ENCODE measurements at regions not wholly inside any gene's neighbourhood (a gene's known extent, or its start where the extent isn't known, plus 50 kb on each side); places are given as distances from the start of the nearest gene placed in this dataset.

- H3K4me3 Mint-ChIP-seq, result no peak overlapping the region
- H3K36me3 Mint-ChIP-seq (ENCODE audit: low read depth), result peaks cover 60% of the 10 kb centered on the region
- ChIA-PET CTCF (interaction anchor here (0.6 kb wide), 1 partner anchor 137 kb away, joined by 4 read pairs; no protein-coding TSS in a partner anchor), POLR2A (interaction anchor here (1.2 to 1.9 kb wide), 2 partner anchors 12 to 41 kb away, joined by 3 to 7 read pairs; no protein-coding TSS in a partner anchor)
- DNase-seq, result no peak
- peaks cover 39% of the 10 kb centered on the region for H3K9me3 Mint-ChIP-seq
- H3K4me1 Mint-ChIP-seq, result peaks cover 83% of the 10 kb centered on the region
- no peaks in the 10 kb centered on the region for H3K27me3 Mint-ChIP-seq
- H3K27ac Mint-ChIP-seq, result peak overlapping the region; percentile 84
These were observed 223.2 kb downstream of the KTN1 start for GRCh38 chr14:55802986-55803872.

GRCh38 chr14:55803873-55804553 lies 224.0 kb downstream of the KTN1 start:
- ChIA-PET POLR2A (interaction anchor here (1.9 kb wide), 1 partner anchor 42 kb away, joined by 7 read pairs; no protein-coding TSS in a partner anchor), CTCF (interaction anchor here (0.6 kb wide), 1 partner anchor 138 kb away, joined by 4 read pairs; no protein-coding TSS in a partner anchor)
- H3K36me3 Mint-ChIP-seq (ENCODE audit: low read depth), result peaks cover 66% of the 10 kb centered on the region
- H3K4me1 Mint-ChIP-seq, result peaks cover 89% of the 10 kb centered on the region
- peak overlapping the region; percentile 84 for H3K27ac Mint-ChIP-seq
- no peak overlapping the region for H3K4me3 Mint-ChIP-seq
- no peak for DNase-seq
- H3K27me3 Mint-ChIP-seq, result no peaks in the 10 kb centered on the region
- H3K9me3 Mint-ChIP-seq, result peaks cover 40% of the 10 kb centered on the region

DNA sequence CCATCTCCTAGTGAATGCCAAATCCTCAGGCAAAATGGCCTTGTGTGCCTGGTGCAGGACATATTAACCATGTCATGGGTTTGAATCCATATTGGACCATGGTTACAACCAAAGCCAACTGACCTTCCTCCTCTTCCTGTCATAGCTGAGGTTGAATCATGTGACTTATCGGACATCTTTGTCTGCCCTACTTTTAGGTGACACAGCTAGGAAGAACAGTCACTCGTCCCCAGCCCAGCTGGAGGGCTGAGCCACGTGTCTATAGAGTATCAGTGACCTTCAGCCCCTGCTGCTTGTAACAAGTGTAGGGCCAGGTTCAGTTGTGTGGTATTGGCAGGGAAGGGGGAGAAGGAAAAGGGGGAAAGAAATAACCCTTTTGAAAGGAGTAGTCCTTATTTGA lies 225.2 kb downstream of the KTN1 start:
- ChIA-PET POLR2A (interaction anchor here (1.5 kb wide), 1 partner anchor 11 kb away, joined by 3 read pairs; no protein-coding TSS in a partner anchor), CTCF (no interaction called here)
- peak overlapping the region; percentile 68 for H3K27ac Mint-ChIP-seq
- DNase-seq, result no peak
- peaks cover 39% of the 10 kb centered on the region for H3K9me3 Mint-ChIP-seq
- peaks cover 1% of the 10 kb centered on the region for H3K27me3 Mint-ChIP-seq
- H3K4me3 Mint-ChIP-seq, result no peak overlapping the region
- H3K4me1 Mint-ChIP-seq, result peaks cover 92% of the 10 kb centered on the region
- H3K36me3 Mint-ChIP-seq (ENCODE audit: low read depth), result peaks cover 66% of the 10 kb centered on the region

GRCh38 chr14:55807053-55807880 lies 227.3 kb downstream of the KTN1 start:
- Mint-ChIP-seq H3K4me3 (peak overlapping the region; percentile 35), H3K4me1 (peaks cover 73% of the 10 kb centered on the region), H3K36me3 (ENCODE audit: low read depth) (peaks cover 71% of the 10 kb centered on the region), H3K27me3 (peaks cover 7% of the 10 kb centered on the region), H3K9me3 (peaks cover 40% of the 10 kb centered on the region), H3K27ac (peak overlapping the region; percentile 96)
- DNase-seq, result peak; percentile 85
- CTCF ChIA-PET, result interaction anchor here (0.9 to 2.3 kb wide), 2 partner anchors 76 to 226 kb away, joined by 3 to 7 read pairs; no protein-coding TSS in a partner anchor
- POLR2A ChIA-PET, result interaction anchor here (0.5 to 1.6 kb wide), 6 partner anchors 14 to 779 kb away, joined by 3 to 10 read pairs (median 3); partner anchors contain the start of gene PELI2

GRCh38 chr14:55807881-55808379 lies 227.9 kb downstream of the KTN1 start:
- Mint-ChIP-seq H3K36me3 (ENCODE audit: low read depth) (peaks cover 71% of the 10 kb centered on the region), H3K4me3 (peak overlapping the region; percentile 35), H3K9me3 (peaks cover 40% of the 10 kb centered on the region), H3K4me1 (peaks cover 67% of the 10 kb centered on the region), H3K27me3 (peaks cover 11% of the 10 kb centered on the region), H3K27ac (peak overlapping the region; percentile 96)
- ChIA-PET CTCF (interaction anchor here (2.3 kb wide), 1 partner anchor 76 kb away, joined by 7 read pairs; no protein-coding TSS in a partner anchor), POLR2A (interaction anchor here (0.8 to 1.6 kb wide), 4 partner anchors 15 to 310 kb away, joined by 3 to 10 read pairs (median 3); partner anchors contain the start of gene PELI2)
- DNase-seq, result no peak

- ChIA-PET CTCF (no interaction called here), POLR2A (no interaction called here)
- no peak overlapping the region for H3K4me3 Mint-ChIP-seq
- H3K4me1 Mint-ChIP-seq, result peaks cover 29% of the 10 kb centered on the region
- peaks cover 33% of the 10 kb centered on the region for H3K9me3 Mint-ChIP-seq
- H3K27me3 Mint-ChIP-seq, result peaks cover 13% of the 10 kb centered on the region
- peaks cover 52% of the 10 kb centered on the region for H3K36me3 Mint-ChIP-seq (ENCODE audit: low read depth)
- H3K27ac Mint-ChIP-seq, result no peak overlapping the region
- DNase-seq, result no peak
These were observed 233.6 kb downstream of the KTN1 start for GRCh38 chr14:55813630-55814029.

- Mint-ChIP-seq H3K27me3 (peaks cover 13% of the 10 kb centered on the region), H3K4me3 (no peak overlapping the region), H3K9me3 (peaks cover 33% of the 10 kb centered on the region), H3K36me3 (ENCODE audit: low read depth) (peaks cover 50% of the 10 kb centered on the region), H3K4me1 (peaks cover 26% of the 10 kb centered on the region), H3K27ac (peak overlapping the region; percentile 2)
- DNase-seq, result no peak
- CTCF ChIA-PET, result no interaction called here
- POLR2A ChIA-PET, result no interaction called here
These were observed 234.1 kb downstream of the KTN1 start for GRCh38 chr14:55814064-55814463.

DNA sequence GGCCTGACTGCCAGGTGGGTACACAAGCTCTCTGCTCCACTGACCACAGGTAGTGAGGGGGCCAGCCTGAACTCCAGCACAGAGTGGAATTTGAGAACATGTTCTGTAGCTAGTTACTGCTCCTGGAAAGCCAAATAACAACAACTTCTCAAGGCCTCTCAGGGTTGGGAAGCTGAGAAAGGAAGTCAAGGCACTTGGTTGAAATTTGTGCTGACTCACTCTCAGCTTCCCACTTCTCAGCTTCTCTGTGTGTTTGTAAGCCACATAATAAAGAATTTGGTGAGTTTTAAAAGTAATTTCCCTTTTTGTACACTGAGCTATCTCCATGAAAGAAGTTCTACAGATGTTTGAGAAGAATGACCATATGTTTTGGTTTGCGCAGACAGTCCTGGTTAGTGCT lies 234.9 kb downstream of the KTN1 start:
- Mint-ChIP-seq H3K27me3 (peaks cover 13% of the 10 kb centered on the region), H3K9me3 (peaks cover 30% of the 10 kb centered on the region), H3K4me3 (no peak overlapping the region), H3K36me3 (ENCODE audit: low read depth) (peaks cover 47% of the 10 kb centered on the region), H3K27ac (no peak overlapping the region), H3K4me1 (peaks cover 20% of the 10 kb centered on the region)
- DNase-seq, result no peak
- POLR2A ChIA-PET, result interaction anchor here (1.7 kb wide), 1 partner anchor 12 kb away, joined by 3 read pairs; no protein-coding TSS in a partner anchor
- CTCF ChIA-PET, result interaction anchor here (1.0 kb wide), 1 partner anchor 19 kb away, joined by 4 read pairs; no protein-coding TSS in a partner anchor

DNA sequence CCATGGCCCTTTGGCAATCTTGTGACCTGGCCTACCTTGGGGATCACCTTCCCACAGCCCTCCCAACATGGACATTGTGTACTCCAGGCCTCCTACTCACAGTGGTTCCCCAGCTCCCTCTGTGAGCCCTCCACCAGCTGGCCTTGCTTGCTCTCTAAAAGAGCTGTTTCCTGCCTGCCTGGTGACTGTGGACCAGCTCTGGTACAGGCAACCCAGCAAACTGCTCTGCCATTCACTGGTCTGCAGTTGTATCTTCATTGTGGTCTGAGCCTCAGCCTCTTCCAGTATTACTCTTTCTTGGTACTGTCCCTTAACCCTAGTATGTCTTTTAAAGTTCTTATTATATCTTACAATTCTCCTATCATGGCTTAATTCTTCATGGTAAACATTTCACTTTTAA lies 236.2 kb downstream of the KTN1 start:
- peaks cover 7% of the 10 kb centered on the region for H3K27me3 Mint-ChIP-seq
- peaks cover 21% of the 10 kb centered on the region for H3K9me3 Mint-ChIP-seq
- ChIA-PET CTCF (no interaction called here), POLR2A (interaction anchor here (1.7 kb wide), 1 partner anchor 14 kb away, joined by 3 read pairs; no protein-coding TSS in a partner anchor)
- H3K4me1 Mint-ChIP-seq, result peaks cover 18% of the 10 kb centered on the region
- H3K27ac Mint-ChIP-seq, result no peak overlapping the region
- DNase-seq, result no peak
- H3K4me3 Mint-ChIP-seq, result no peak overlapping the region
- peaks cover 33% of the 10 kb centered on the region for H3K36me3 Mint-ChIP-seq (ENCODE audit: low read depth)

DNA sequence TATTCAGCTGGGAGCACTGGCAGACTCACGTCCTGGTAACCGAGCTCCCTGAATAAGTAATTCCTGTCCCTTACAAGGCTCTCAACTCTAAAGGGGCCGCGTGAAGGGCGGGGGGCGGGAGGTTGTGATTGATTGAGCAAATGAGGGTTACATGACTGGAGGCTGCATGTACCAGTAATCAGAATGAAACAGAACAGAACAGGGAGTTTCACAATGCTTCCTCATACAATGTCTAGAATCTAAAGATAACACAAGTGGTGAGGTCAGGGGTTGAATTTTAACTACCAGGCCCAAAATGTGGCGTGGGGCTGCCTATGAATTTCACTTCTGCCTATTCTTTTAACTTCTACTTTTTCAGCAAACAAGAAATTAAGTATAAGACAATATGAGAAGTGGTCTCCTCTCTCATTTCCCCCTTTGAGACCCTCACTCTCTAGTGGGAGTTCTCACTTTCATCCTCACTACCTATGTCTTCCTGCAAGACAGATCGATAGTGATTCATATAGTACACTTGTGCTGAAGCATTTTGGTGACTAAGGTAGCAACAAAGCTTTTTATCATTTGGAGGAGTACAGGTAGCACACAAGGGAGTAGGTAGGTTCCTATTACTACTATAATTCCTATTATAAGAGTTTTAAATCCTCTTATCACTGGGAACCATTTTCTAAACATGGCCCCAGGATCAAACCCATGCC lies 239.8 kb downstream of the KTN1 start:
- DNase-seq, result no peak
- Mint-ChIP-seq H3K4me1 (peaks cover 8% of the 10 kb centered on the region), H3K9me3 (peaks cover 8% of the 10 kb centered on the region), H3K27me3 (peaks cover 28% of the 10 kb centered on the region), H3K27ac (no peak overlapping the region), H3K4me3 (no peak overlapping the region), H3K36me3 (ENCODE audit: low read depth) (peaks cover 4% of the 10 kb centered on the region)
- ChIA-PET POLR2A (no interaction called here), CTCF (no interaction called here)

DNA sequence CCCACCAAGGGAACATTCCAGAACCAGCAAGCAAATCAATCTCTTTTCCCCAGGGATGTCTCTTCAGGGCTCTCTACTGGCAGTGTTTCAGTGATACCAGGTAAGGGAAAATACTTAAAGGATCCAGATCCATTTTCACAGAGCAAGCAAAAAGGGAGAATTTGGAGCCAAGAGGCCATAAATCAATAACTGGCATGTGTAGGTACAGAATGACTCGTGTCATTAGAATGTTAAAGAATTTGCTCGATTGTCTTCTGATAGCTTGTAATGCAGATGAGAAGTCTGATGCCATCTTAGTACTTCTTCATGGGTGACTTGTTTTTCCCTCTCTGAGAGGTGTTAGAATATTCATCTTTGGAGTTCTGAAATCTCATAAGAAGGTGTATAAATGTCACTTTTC lies 242.9 kb downstream of the KTN1 start:
- Mint-ChIP-seq H3K9me3 (peaks cover 5% of the 10 kb centered on the region), H3K27me3 (peaks cover 40% of the 10 kb centered on the region), H3K27ac (no peak overlapping the region), H3K4me1 (no peaks in the 10 kb centered on the region), H3K4me3 (no peak overlapping the region), H3K36me3 (ENCODE audit: low read depth) (no peaks in the 10 kb centered on the region)
- DNase-seq, result no peak
- ChIA-PET POLR2A (no interaction called here), CTCF (no interaction called here)
